ENCODE measurements at regions not wholly inside any gene's neighbourhood (a gene's known extent, or its start where the extent isn't known, plus 50 kb on each side); places are given as distances from the start of the nearest gene placed in this dataset.

DNA sequence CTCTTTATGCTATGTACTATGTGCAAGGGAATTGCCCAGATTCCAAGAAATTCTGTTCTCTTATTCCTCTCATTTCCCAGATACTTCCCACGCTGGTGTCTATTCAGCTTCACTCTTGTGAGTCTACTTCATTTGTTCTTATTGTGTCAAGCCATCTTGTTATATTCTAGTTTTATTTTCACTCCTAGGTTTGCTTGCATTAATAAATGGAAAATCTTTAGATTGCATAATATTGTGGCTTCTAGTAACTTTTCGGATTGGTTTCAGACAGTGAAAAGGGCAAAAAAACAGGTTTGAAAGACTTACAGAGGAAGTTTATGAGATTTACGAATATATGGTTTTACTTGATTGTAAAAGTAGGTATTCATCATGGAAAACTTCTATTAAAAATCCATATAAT lies 128.4 kb downstream of the BTC start:
- Histone ChIP-seq H3K27me3 (ENCODE audit: control insufficient read depth, extremely low read depth, insufficient read depth, low read length) (no peaks in the 10 kb centered on the region), H3K79me2 (ENCODE audit: control insufficient read depth, insufficient read depth, low read length) (no peaks in the 10 kb centered on the region), H3K9me1 (ENCODE audit: control insufficient read depth, extremely low read depth, insufficient read depth, low read length) (no peaks in the 10 kb centered on the region), H3K9me3 (ENCODE audit: control insufficient read depth, low read depth, low read length) (no peaks in the 10 kb centered on the region), H3K4me3 (ENCODE audit: control insufficient read depth in 2 of 3, extremely low read depth in 1 of 3, insufficient read depth in 2 of 3, low read depth in 1 of 3, low read length in 3 of 3) (no peak overlapping the region), H3K4me1 (ENCODE audit: control insufficient read depth, extremely low read depth, insufficient read depth, low read length) (peaks cover 29% of the 10 kb centered on the region), H3K9ac (ENCODE audit: control insufficient read depth, extremely low read depth, insufficient read depth, low read length) (no peak overlapping the region), H2AFZ (ENCODE audit: control insufficient read depth, low read length) (no peak overlapping the region), H3K27ac (ENCODE audit: control insufficient read depth, insufficient read depth, low read length) (peak overlapping the region; percentile 49), H4K20me1 (ENCODE audit: control insufficient read depth, extremely low read depth, insufficient read depth, low read length) (no peaks in the 10 kb centered on the region), H3K36me3 (ENCODE audit: control insufficient read depth in 2 of 2, extremely low read depth in 1 of 2, insufficient read depth in 2 of 2, low read length in 2 of 2) (no peaks in the 10 kb centered on the region), H3K4me2 (ENCODE audit: control insufficient read depth, extremely low read depth, insufficient read depth, low read depth, low read length) (no peak overlapping the region)
- DNase-seq (ENCODE audit: low read depth, low spot score) (no peak), FAIRE-seq (peak; percentile 20)
- TF ChIP-seq, protein P1, sequence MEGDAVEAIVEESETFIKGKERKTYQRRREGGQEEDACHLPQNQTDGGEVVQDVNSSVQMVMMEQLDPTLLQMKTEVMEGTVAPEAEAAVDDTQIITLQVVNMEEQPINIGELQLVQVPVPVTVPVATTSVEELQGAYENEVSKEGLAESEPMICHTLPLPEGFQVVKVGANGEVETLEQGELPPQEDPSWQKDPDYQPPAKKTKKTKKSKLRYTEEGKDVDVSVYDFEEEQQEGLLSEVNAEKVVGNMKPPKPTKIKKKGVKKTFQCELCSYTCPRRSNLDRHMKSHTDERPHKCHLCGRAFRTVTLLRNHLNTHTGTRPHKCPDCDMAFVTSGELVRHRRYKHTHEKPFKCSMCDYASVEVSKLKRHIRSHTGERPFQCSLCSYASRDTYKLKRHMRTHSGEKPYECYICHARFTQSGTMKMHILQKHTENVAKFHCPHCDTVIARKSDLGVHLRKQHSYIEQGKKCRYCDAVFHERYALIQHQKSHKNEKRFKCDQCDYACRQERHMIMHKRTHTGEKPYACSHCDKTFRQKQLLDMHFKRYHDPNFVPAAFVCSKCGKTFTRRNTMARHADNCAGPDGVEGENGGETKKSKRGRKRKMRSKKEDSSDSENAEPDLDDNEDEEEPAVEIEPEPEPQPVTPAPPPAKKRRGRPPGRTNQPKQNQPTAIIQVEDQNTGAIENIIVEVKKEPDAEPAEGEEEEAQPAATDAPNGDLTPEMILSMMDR (optimal IDR thresholded peaks at IDR 0.05 in 1 of 3, IDR thresholded peaks at IDR 0.05 in 1 of 3, conservative IDR thresholded peaks at IDR 0.05 in 1 of 3; ENCODE audit: extremely low read depth in 1 of 3, insufficient read depth in 2 of 3, low read length in 3 of 3), result no peak
- TF ChIP-seq EZH2 (IDR thresholded peaks at IDR 0.05; ENCODE audit: low read length), result no peak
- dilution Hi-C loops (cut with MboI; ENCODE audit: extremely low pct_ligation_motif_present, low sequenced_read_pairs), result no loop called here

DNA sequence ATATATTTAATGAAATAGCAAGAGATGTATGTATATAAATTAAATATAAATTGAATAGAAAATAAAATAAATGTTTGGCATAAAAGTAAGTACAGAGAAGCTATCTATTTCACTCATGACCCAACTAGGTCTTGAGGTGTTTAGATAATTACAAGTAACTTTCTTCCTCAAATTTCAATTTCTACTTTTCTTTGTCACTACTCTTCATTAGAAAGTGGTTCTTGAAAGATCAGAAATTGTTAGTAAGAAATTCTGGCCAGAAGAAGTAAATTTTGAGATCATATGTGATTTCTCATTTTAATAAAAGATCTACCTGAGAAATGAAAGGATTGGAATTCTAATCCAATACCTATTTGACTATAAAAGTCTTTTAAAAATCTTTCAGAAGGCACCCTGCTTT lies 126.9 kb downstream of the BTC start:
- Histone ChIP-seq H3K27me3 (ENCODE audit: control insufficient read depth, extremely low read depth, insufficient read depth, low read length) (no peaks in the 10 kb centered on the region), H3K79me2 (ENCODE audit: control insufficient read depth, insufficient read depth, low read length) (no peaks in the 10 kb centered on the region), H3K9me3 (ENCODE audit: control insufficient read depth, low read depth, low read length) (no peaks in the 10 kb centered on the region), H2AFZ (ENCODE audit: control insufficient read depth, low read length) (no peak overlapping the region), H3K27ac (ENCODE audit: control insufficient read depth, insufficient read depth, low read length) (no peak overlapping the region), H3K4me2 (ENCODE audit: control insufficient read depth, extremely low read depth, insufficient read depth, low read depth, low read length) (no peak overlapping the region), H3K4me1 (ENCODE audit: control insufficient read depth, extremely low read depth, insufficient read depth, low read length) (peaks cover 16% of the 10 kb centered on the region), H3K9me1 (ENCODE audit: control insufficient read depth, extremely low read depth, insufficient read depth, low read length) (no peaks in the 10 kb centered on the region), H3K36me3 (ENCODE audit: control insufficient read depth in 2 of 2, extremely low read depth in 1 of 2, insufficient read depth in 2 of 2, low read length in 2 of 2) (no peaks in the 10 kb centered on the region), H3K4me3 (ENCODE audit: control insufficient read depth in 2 of 3, extremely low read depth in 1 of 3, insufficient read depth in 2 of 3, low read depth in 1 of 3, low read length in 3 of 3) (no peak overlapping the region), H4K20me1 (ENCODE audit: control insufficient read depth, extremely low read depth, insufficient read depth, low read length) (no peaks in the 10 kb centered on the region), H3K9ac (ENCODE audit: control insufficient read depth, extremely low read depth, insufficient read depth, low read length) (no peak overlapping the region)
- DNase-seq (ENCODE audit: low read depth, low spot score) (no peak), FAIRE-seq (no peak)
- dilution Hi-C loops (cut with MboI; ENCODE audit: extremely low pct_ligation_motif_present, low sequenced_read_pairs), result no loop called here
- TF ChIP-seq, protein P1 (optimal IDR thresholded peaks at IDR 0.05 in 1 of 3, IDR thresholded peaks at IDR 0.05 in 1 of 3, conservative IDR thresholded peaks at IDR 0.05 in 1 of 3; ENCODE audit: extremely low read depth in 1 of 3, insufficient read depth in 2 of 3, low read length in 3 of 3), result no peak
- TF ChIP-seq EZH2 (IDR thresholded peaks at IDR 0.05; ENCODE audit: low read length), result no peak
